AG04450 (cell line): ENCODE measurements at regions not wholly inside any gene's neighbourhood (a gene's known extent, or its start where the extent isn't known, plus 50 kb on each side); places are given as distances from the start of the nearest gene placed in this dataset.

Experiments used
- CTCF ChIA-PET: fragments of 300-600, 350-600 bp; formaldehyde crosslinking; extraction: SDS; loops from one replicate; lab custom pipeline; 2022; ENCODE audit warnings: antibody characterized with exemption, inconsistent platforms; lab: Charles Lee
- POLR2A ChIA-PET: fragments of 350-600 bp; formaldehyde crosslinking; extraction: SDS; loops from one replicate; lab custom pipeline; 2021; ENCODE audit warnings: antibody characterized with exemption, inconsistent platforms; lab: Yijun Ruan, JAX
- DNase-seq: peaks from one replicate; pipeline ENCODE4 v3.0.0-alpha.2; 2011; ENCODE audit warnings: low read depth, low spot score
- H3K27ac ChIP-seq: one replicate; pipeline ENCODE4 v1.5.1; 2012; ENCODE audit warnings: low read depth, low read length, control low read depth
- H3K27me3 ChIP-seq: one replicate; pipeline ENCODE4 v1.6.0; 2012; ENCODE audit warnings: low read length; ENCODE audit not compliant: control insufficient read depth, insufficient read depth
- H3K4me3 ChIP-seq: 2 replicates; pipeline ENCODE4 v1.5.1; 2011; ENCODE audit warnings: mild to moderate bottlenecking, low read depth, low read length, control low read depth
- H3K9me3 ChIP-seq: 2 replicates; pipeline ENCODE4 v1.5.1; 2012; ENCODE audit warnings: low read length; ENCODE audit not compliant: control insufficient read depth, insufficient read depth
- CTCF ChIP-seq: IDR thresholded peaks from 2 replicates; pipeline ENCODE4 v1.5.1; 2011; ENCODE audit warnings: low read depth, low read length, control low read depth, inconsistent platforms

DNA sequence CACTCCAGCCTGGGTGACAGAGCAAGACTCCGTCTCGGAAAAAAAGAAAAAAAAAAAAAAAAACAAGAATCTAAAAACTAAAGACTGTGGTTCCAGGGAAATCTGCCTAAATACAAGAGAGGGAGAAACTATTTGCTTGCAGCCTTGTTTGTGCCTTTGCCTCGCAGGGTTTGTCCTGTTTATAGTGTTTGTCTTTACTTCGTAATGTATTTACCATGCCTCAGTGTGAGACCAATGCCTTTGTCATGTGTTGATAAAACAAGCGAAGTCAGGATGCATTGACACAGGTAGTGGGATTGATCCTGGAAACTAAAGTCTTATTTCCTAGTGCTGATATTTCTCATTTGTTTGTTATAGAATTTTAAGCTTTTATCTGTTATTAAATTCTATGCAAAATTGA is 199.0 kb downstream of the EXOC5 start:
- DNase-seq, result no peak
- CTCF ChIA-PET, result no interaction called here
- H3K4me3 ChIP-seq, result no peak overlapping the region
- TF ChIP-seq CTCF, result no peak
- H3K27ac ChIP-seq, result no peak overlapping the region
- POLR2A ChIA-PET, result no interaction called here
- no peaks in the 10 kb centered on the region for H3K9me3 ChIP-seq
- no peaks in the 10 kb centered on the region for H3K27me3 ChIP-seq

GRCh38 chr14:57068511-57068910 is 200.2 kb downstream of the EXOC5 start:
- ChIA-PET CTCF (interaction anchor here (0.5 kb wide), 1 partner anchor 410 kb away, joined by 8 read pairs; no protein-coding TSS in a partner anchor), POLR2A (no interaction called here)
- no peak for TF ChIP-seq CTCF
- Histone ChIP-seq H3K27me3 (no peaks in the 10 kb centered on the region), H3K4me3 (no peak overlapping the region), H3K27ac (no peak overlapping the region), H3K9me3 (no peaks in the 10 kb centered on the region)
- no peak for DNase-seq

GRCh38 chr14:57066887-57067513 is 201.7 kb downstream of the EXOC5 start:
- no peaks in the 10 kb centered on the region for H3K27me3 ChIP-seq
- no peak overlapping the region for H3K4me3 ChIP-seq
- TF ChIP-seq CTCF, result peak; percentile 64
- DNase-seq, result no peak
- ChIA-PET CTCF (interaction anchor here (0.5 to 1.2 kb wide), 3 partner anchors 227 to 576 kb away, joined by 3 to 8 read pairs (median 3); no protein-coding TSS in a partner anchor), POLR2A (no interaction called here)
- no peak overlapping the region for H3K27ac ChIP-seq
- H3K9me3 ChIP-seq, result no peaks in the 10 kb centered on the region

GRCh38 chr14:57066463-57066862 is 202.2 kb downstream of the EXOC5 start:
- no peak overlapping the region for H3K4me3 ChIP-seq
- ChIA-PET CTCF (interaction anchor here (1.3 kb wide), 1 partner anchor 228 kb away, joined by 4 read pairs; no protein-coding TSS in a partner anchor), POLR2A (no interaction called here)
- H3K9me3 ChIP-seq, result no peaks in the 10 kb centered on the region
- no peak overlapping the region for H3K27ac ChIP-seq
- no peaks in the 10 kb centered on the region for H3K27me3 ChIP-seq
- no peak for TF ChIP-seq CTCF
- DNase-seq, result no peak

- Histone ChIP-seq H3K27me3 (no peaks in the 10 kb centered on the region), H3K27ac (no peak overlapping the region), H3K9me3 (no peaks in the 10 kb centered on the region; the same call in 1 of the 2 replicates), H3K4me3 (no peak overlapping the region)
- no peak for DNase-seq
- no peak for TF ChIP-seq CTCF
- CTCF ChIA-PET, result no interaction called here
- POLR2A ChIA-PET, result no interaction called here
Observed at GRCh38 chr14:57061009-57061711, 207.5 kb downstream of the EXOC5 start.
